ENCODE measurements at regions not wholly inside any gene's neighbourhood (a gene's known extent, or its start where the extent isn't known, plus 50 kb on each side); places are given as distances from the start of the nearest gene placed in this dataset.
A peak's percentile ranks its signal among the peaks of the same experiment; 100 is the strongest.

DNA sequence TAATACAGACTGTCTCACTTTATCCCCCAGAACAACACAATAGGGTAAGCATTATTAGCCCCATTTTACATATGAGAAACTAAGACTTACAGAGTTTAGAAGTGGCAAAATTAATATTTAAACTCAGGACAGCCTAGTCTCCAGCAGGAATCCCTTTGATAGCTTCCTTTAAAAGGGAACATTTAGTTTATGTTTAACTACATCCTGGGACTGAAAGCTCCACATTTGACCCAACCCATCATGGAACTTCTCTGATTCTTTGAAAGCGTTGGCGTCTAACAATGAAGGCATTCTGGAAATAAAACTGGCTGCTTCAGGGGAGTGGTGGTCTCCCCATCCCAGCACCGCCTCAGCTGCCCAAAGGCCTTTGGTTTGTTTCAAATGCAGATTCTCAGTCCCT, 250.6 kb upstream of the NFIA start:
- no peak for DNase-seq (ENCODE audit: low read depth)
- no peak for FAIRE-seq
- H3K27me3 ChIP-seq (ENCODE audit: control insufficient read depth, insufficient read depth, low read length), result peaks cover 1% of the 10 kb centered on the region
- no peaks in the 10 kb centered on the region for H3K36me3 ChIP-seq (ENCODE audit: control insufficient read depth, insufficient read depth, low read length)
- TF ChIP-seq, protein P1, sequence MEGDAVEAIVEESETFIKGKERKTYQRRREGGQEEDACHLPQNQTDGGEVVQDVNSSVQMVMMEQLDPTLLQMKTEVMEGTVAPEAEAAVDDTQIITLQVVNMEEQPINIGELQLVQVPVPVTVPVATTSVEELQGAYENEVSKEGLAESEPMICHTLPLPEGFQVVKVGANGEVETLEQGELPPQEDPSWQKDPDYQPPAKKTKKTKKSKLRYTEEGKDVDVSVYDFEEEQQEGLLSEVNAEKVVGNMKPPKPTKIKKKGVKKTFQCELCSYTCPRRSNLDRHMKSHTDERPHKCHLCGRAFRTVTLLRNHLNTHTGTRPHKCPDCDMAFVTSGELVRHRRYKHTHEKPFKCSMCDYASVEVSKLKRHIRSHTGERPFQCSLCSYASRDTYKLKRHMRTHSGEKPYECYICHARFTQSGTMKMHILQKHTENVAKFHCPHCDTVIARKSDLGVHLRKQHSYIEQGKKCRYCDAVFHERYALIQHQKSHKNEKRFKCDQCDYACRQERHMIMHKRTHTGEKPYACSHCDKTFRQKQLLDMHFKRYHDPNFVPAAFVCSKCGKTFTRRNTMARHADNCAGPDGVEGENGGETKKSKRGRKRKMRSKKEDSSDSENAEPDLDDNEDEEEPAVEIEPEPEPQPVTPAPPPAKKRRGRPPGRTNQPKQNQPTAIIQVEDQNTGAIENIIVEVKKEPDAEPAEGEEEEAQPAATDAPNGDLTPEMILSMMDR (IDR thresholded peaks at IDR 0.05; ENCODE audit: insufficient read depth, low read length, severe bottlenecking), result no peak
- no peak overlapping the region for H3K4me3 ChIP-seq (ENCODE audit: low read depth, low read length)

DNA sequence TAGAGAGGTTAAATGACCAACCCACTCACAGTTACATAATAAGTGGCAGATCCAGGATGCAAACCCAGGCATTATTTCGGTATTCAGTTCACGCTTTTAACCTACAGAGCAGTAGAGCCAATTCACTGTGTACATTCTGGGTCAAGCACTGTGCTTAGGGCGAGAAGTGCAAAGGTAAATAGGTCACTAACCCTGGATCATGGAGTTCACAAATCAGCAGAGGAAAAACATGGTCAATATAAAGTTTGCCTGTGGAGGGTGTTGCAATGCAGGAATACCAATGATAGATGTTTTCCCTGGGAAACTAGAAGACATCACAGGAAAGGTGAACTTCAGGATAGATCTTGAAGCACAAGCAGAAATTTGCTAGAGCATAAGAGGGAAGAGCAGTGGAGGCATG, 253.4 kb upstream of the NFIA start:
- Histone ChIP-seq H3K4me3 (ENCODE audit: low read depth, low read length) (no peak overlapping the region), H3K36me3 (ENCODE audit: control insufficient read depth, insufficient read depth, low read length) (no peaks in the 10 kb centered on the region), H3K27me3 (ENCODE audit: control insufficient read depth, insufficient read depth, low read length) (peaks cover 1% of the 10 kb centered on the region)
- TF ChIP-seq, protein P1 (IDR thresholded peaks at IDR 0.05; ENCODE audit: insufficient read depth, low read length, severe bottlenecking), result no peak
- FAIRE-seq (peak; percentile 7), DNase-seq (ENCODE audit: low read depth) (no peak)

DNA sequence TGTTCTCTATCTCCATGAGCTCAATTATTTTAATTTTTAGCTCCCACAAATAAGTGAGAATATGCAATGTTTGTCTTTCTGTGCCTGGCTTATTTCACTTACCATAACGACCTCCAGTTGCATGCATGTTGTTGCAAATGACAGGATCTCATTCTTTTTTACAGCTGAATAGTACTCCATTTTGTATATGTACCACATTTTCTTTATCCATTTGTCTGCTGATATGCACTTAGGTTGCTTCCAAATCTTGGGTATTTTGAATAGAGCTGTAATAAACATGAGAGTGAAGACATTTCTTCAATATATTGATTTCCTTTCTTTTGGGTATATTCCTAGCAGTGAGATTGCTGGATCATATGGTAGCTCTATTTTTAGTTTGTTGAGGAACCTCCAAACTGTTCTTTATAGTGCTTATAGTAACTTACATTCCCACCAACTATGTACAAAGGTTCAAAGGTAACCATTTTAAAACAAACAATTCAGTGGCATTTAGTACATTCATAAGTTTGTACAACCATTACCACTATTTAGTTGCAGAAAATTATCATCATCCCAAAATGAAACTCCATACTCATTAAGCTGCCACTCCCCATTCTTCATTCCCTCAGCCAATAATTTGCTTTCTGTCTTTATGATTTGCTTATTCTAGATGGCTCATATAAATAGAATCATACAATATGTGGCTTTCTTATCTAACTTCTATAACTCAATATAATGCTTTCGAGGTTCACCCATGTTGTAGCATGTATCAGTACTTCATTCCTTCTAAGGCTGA, 255.9 kb upstream of the NFIA start:
- DNase-seq (ENCODE audit: low read depth) (no peak), FAIRE-seq (no peak)
- TF ChIP-seq, protein P1 (IDR thresholded peaks at IDR 0.05; ENCODE audit: insufficient read depth, low read length, severe bottlenecking), result no peak
- Histone ChIP-seq H3K27me3 (ENCODE audit: control insufficient read depth, insufficient read depth, low read length) (no peaks in the 10 kb centered on the region), H3K4me3 (ENCODE audit: low read depth, low read length) (no peak overlapping the region), H3K36me3 (ENCODE audit: control insufficient read depth, insufficient read depth, low read length) (no peaks in the 10 kb centered on the region)

DNA sequence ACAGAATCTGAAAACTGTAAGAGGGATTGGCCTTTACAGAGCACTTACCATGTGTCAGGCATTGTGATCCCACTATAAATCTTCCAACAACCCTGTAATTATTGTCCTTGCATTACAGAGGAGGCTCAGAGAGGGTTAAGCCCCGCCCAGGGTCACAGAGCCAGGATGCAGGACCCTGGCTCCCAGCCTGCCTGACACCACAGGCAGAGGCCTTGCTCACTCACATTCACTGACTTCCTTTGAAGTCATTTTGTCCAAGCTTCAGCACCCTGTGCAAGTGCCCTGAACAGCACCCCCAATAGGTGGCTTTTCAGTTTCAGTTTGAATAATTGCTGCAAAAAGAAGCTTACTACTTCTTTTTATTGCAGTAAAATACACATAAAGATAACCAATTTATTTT, 256.8 kb upstream of the NFIA start:
- TF ChIP-seq, protein P1 (IDR thresholded peaks at IDR 0.05; ENCODE audit: insufficient read depth, low read length, severe bottlenecking), result no peak
- DNase-seq (ENCODE audit: low read depth) (no peak), FAIRE-seq (no peak)

DNA sequence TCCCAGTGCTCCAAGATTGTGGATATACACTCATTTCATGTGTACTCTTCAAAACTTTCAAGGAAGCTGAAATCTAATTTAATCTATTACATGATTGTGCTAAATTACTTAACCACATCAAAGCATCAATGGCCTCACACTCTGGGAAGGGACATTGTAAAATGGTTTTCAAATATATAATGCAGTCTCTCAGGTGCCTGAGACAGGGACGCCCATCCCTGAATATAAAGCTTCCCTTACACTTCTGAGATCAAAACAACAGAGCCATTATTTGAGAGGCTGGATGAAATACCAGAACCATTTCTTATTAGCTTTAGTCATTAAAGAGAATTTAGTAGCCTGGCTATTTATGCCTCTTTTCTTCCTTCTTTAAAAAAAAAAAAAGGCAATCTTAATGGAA, 259.2 kb upstream of the NFIA start:
- DNase-seq (ENCODE audit: low read depth) (no peak), FAIRE-seq (no peak)
- Histone ChIP-seq H3K36me3 (ENCODE audit: control insufficient read depth, insufficient read depth, low read length) (no peaks in the 10 kb centered on the region), H3K4me3 (ENCODE audit: low read depth, low read length) (no peak overlapping the region), H3K27me3 (ENCODE audit: control insufficient read depth, insufficient read depth, low read length) (no peaks in the 10 kb centered on the region)
- TF ChIP-seq, protein P1 (IDR thresholded peaks at IDR 0.05; ENCODE audit: insufficient read depth, low read length, severe bottlenecking), result no peak

More for the DNA sequence above, 256.8 kb upstream of the NFIA start:
- Histone ChIP-seq H3K36me3 (ENCODE audit: control insufficient read depth, insufficient read depth, low read length) (no peaks in the 10 kb centered on the region), H3K27me3 (ENCODE audit: control insufficient read depth, insufficient read depth, low read length) (no peaks in the 10 kb centered on the region), H3K4me3 (ENCODE audit: low read depth, low read length) (no peak overlapping the region)

DNA sequence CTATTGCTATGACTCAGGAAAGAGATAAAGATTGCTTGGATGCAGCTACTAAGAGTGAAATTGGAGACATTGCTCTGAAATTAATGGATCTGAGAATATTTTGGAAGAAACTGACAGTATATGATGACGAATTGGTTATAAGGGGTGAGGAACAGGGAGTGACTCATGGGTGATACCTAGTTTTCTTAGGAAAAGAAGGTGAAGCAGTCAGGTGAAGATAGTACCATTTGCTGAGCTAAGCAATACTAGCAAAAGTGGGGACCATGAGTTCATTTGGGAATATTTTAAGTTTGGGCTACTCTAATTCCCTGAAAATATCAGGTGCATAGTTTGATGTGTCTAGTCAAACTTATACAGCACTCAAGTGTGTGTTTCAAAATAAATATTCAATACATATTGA, 260.1 kb upstream of the NFIA start:
- TF ChIP-seq, protein P1 (IDR thresholded peaks at IDR 0.05; ENCODE audit: insufficient read depth, low read length, severe bottlenecking), result no peak
- Histone ChIP-seq H3K4me3 (ENCODE audit: low read depth, low read length) (no peak overlapping the region), H3K27me3 (ENCODE audit: control insufficient read depth, insufficient read depth, low read length) (no peaks in the 10 kb centered on the region), H3K36me3 (ENCODE audit: control insufficient read depth, insufficient read depth, low read length) (no peaks in the 10 kb centered on the region)
- peak; percentile 9 for DNase-seq (ENCODE audit: low read depth)
- no peak for FAIRE-seq

All from bronchial epithelial cell (primary cell).